GM21786 (cell line): ENCODE measurements at regions not wholly inside any gene's neighbourhood (a gene's known extent, or its start where the extent isn't known, plus 50 kb on each side); places are given as distances from the start of the nearest gene placed in this dataset.
"Not testable (repeated sequence)": the region's sequence is repeated elsewhere in the genome, so short reads cannot be mapped to it uniquely, and the experiment has no call there.

Experiments
- ATAC-seq: cut with Tn5 transposase; IDR thresholded peaks from one replicate; pipeline ENCODE4 v1.9.1; 2021; ENCODE audit not compliant: unreplicated experiment

DNA sequence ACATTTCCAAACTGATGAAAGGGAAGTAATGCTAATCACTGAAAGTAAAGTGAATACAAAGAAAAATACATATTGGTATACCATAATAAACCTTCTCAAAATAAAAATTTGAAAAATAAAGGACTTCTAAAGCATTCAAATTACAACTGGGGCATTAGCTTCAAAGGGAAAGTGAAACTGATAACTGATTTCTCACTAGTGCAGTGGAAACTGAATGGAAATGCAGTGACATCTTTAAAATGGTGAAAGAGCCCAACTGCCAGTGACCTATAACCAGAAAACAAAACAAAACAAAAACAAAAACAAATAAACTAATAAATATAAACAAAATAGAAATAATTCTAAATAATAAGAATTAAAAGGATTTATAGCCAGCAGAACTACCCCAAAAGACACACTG, 297.5 kb upstream of the GRIN3A start:
- ATAC-seq, result peak; percentile 82

DNA sequence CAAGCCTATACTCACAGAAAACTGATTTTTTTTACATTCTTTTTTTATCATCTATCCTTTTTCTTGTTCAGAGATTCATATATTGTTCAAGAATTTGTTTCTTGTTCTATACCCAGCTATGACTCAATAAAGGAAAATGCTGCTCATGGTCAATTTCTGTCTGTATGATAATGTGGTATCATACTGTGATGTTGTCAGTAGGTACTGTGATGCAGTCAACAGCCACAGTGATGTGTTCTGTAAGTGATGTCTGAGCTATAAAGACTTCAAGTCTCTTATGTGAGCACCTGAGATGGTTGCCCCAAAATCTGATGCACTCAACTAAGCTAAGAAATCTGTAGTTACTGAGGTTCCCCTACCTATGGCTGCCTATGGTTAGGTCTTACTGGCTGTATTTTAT, 294.2 kb upstream of the GRIN3A start:
- no peak for ATAC-seq

GRCh38 chr9:102000956-102001355, 262.5 kb upstream of the GRIN3A start:
- no peak for ATAC-seq

GRCh38 chr9:101999441-101999840, 261.0 kb upstream of the GRIN3A start:
- no peak for ATAC-seq

DNA sequence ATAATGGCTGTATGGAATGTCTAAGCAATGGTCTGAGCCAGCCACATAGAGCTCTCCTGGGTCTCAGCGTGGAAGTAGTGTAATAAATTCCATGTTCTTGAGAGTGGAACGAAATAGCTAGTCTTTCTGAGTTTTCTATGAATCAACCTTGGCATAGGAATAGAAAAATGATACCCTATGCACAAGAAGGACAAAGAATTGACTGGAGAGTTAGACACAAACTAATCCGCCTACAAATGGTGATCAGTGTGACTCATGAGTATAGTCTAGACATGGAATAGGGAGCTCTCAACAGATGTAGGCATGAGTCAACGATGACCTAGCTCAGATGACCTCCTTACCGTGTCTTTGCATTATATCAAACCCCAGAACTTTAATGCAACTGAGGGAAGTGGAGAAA, 256.8 kb upstream of the GRIN3A start:
- no peak for ATAC-seq

- ATAC-seq, result no peak
These were observed 255.3 kb upstream of the GRIN3A start for GRCh38 chr9:101993771-101994170.

GRCh38 chr9:101991926-101992325, 253.5 kb upstream of the GRIN3A start:
- ATAC-seq, result no peak

GRCh38 chr9:101977614-101978210, 239.3 kb upstream of the GRIN3A start:
- ATAC-seq, result peak; percentile 84

DNA sequence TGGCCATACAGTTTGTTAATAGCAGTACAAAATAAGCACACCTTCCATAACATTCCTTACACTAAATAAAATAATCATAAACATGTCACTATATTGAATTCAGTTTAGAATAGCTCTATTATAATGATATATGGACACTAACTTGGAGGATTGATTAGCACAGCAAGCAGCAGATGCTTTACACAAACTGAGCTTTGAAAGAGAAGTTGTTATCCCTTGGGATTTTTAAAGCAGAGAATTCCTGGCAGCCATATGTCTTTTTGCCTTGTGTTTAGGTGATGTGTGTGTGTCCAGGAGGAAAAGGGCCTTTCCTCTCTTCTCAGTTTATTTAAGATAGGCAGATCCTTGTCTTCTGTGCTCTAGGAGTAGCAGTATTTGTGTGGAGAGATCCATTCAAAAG, 232.2 kb upstream of the GRIN3A start:
- ATAC-seq, result no peak

DNA sequence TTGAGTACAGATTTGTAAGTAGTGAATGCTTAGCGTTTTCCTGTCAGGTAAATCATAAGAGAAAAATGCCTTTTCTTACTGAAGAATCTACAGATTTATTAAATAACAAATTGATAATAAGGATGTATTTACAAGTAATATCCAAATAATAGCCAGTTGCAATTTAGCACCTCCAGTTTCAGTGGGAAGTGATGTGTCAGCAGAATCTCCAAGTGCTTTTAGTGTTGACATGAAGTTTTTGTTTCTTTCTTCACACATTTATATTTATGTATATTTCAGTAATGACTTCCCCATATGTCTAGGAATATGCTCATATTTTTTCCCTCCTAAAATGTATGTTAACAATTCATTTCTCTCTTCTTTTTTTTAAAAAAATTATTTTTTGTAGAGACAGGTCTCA, 229.9 kb upstream of the GRIN3A start:
- ATAC-seq, result no peak

DNA sequence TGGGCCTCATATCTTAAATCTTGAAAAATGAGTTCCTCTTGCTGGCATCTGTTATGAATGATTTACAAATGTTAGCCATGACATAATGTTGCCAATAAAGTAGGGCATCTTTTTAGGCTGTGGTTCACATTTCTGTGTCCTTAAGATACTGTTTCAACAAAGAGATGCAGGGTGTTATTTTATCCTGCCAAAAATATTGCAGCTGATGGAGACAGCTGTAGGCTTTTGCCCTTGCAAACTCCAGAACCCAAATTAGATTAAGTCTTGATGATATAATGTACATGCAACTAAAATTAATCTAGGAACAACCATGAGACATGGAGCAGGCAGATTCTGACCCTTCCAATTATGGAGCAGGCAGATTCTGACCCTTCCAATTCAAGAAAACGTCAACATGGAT, 228.2 kb upstream of the GRIN3A start:
- no peak for ATAC-seq

DNA sequence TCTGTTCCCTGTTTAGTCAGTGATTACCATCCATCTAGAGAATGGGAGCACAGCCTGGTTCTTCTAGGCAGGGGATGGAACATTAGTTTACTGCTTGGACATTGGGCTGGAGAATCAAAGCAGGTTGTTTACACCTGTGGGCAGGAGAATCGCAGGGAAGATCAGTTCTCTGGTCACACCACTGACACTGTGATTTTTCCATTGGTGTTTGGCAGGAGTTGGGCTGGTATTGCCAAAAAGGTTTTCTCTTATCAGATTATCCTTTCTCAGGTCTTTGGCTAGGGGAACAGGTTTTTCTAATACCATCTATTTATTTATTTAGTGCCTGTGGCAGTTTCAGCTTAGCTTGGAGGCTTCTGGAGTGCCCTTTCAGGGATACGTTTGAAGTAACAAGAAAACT, 219.3 kb upstream of the GRIN3A start:
- no peak for ATAC-seq

GRCh38 chr9:101951598-101951997, 213.2 kb upstream of the GRIN3A start:
- ATAC-seq, result no peak

GRCh38 chr9:101931756-101932155, 193.3 kb upstream of the GRIN3A start:
- no peak for ATAC-seq

DNA sequence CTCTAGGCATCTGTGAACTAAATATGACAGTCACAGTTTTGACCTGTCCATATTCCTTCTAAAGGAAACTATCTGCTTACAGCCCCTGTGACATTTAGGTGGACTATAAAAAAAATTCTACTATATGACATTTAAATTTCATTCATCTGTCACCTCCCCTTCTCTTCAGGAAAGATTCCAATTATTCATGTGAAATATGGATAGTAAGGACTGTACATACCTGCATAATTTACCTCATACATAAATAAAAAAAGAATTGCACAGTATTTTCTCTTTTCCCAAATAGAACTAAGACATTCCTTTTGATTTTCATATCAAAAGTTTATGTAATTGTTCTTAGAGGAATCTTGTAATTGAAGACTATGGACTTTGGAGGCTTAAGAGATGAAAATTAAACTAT, 192.3 kb upstream of the GRIN3A start:
- ATAC-seq, result no peak

DNA sequence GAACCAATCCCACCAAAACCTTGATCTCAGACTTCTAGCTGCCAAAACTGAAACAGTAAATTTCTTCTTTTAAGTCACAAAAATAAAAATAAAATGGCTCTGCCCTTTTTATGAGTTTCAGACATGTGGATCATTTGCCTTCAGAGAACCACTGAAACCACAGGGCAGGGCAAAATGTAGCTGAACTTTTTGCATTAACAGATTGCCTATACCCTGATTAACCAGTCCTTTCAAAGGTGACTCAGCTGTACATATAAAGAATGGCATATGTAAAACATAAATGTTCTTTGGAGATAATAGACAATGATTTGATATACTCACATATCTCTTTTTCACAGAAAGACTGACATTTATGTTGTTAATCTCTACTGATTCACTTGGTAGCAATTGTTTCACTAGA, 187.1 kb upstream of the GRIN3A start:
- ATAC-seq, result no peak

DNA sequence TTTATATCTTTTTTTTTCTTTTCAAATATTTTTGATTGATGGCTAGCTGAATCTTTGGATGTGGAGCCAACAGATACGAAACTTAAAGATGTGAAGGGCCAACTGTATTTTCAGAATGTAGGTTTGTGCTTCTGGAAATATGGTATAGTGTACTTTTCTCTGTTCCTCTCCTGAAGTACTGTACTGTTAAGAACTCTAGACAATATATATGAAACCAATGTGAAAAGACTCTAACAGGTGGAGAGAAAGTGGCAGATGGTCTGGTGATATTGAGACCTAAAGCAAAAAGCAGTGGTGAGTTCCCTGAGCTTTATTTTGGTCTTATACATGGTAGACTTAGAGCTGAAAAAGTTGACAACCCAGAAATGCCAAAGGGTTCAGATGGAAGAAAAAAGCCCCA, 185.0 kb upstream of the GRIN3A start:
- no peak for ATAC-seq

DNA sequence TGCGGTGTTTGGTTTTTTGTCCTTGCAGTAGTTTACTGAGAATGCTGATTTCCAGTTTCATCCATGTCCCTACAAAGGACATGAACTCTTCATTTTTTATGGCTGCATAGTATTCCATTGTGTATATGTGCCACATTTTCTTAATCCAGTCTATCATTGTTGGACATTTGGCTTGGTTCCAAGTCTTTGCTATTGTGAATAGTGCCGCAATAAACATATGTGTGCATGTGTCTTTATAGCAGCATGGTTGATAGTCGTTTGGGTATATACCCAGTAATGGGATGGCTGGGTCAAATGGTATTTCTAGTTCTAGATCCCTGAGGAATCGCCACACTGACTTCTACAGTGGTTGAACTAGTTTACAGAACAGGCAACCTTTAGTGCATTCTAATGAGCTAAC, 178.5 kb upstream of the GRIN3A start:
- not testable (repeated sequence) for ATAC-seq

DNA sequence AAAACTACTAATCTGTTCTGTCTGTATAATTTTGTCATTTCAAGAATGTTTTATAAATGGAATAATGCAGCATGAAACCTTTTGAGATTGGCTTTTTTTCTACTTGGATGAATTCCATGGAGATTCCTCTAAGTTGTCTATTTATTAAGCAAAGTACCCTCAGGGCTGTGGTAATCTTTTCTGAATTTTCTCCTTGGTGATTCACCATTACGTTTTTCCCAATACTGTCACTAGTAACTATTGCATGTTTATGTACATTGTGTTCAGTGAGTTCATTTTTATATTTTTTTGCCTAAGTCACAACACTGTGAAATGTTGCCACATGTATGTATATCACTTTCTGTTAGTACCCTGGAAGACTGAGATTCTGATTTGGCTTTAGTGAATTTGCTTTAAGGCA, 177.0 kb upstream of the GRIN3A start:
- no peak for ATAC-seq

GRCh38 chr9:101912698-101913097, 174.3 kb upstream of the GRIN3A start:
- ATAC-seq, result no peak

DNA sequence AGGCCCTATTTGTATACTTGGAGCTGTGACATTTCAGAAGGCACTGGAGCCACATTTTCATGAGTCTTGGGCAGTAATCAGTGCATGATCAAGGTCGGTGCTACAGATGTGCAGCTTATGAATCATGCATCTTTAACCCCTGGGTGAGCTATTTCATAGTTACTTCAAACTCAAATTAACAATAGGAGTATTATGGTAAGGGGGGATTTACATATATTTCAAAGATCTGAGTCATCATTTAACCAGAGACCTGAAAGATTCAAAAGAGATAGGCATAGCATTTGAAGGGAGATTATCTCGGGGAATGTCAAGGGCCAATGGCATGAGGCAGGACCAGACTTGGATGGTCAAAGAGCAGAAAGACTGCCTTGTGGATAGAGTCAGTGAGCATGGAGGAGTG, 169.0 kb upstream of the GRIN3A start:
- no peak for ATAC-seq

DNA sequence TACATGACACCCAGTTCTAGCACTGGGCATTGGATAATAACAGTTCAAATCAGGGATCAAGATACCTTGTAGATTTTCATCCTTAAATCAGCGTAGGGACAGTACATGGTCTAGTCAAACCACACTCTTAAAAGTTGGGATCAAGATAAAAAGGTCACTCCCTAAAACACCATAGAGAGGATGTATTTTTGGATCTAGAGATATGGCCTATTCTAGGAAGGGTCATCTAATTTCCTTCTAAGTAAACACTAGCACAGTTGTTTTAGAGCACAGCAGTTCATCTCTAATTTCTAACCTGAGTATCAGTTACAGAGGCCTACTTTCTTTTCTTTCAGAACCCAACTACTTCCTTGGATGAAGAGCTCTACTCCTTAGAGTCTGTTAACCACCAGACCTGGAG, 166.4 kb upstream of the GRIN3A start:
- no peak for ATAC-seq

- no peak for ATAC-seq
These were observed 163.6 kb upstream of the GRIN3A start for GRCh38 chr9:101902051-101902450.

- no peak for ATAC-seq
These were observed 158.7 kb upstream of the GRIN3A start for GRCh38 chr9:101897196-101897595.
